Tibial nerve (tissue), 4 donors: ENCODE measurements at regions not wholly inside any gene's neighbourhood (a gene's known extent, or its start where the extent isn't known, plus 50 kb on each side); places are given as distances from the start of the nearest gene placed in this dataset.

Source experiments
- CTCF ChIP-seq, 5 experiments: fragments of 200-600 bp in 3 of 5; fragments of 450-650 bp in 2 of 5; sonication (generic) in 3 of 5; IDR thresholded peaks; one replicate each; pipeline ENCODE4 v1.5.1; 2016 to 2019; ENCODE audit warnings: antibody characterized with exemption in 5 of 5, mild to moderate bottlenecking in 3 of 5, moderate library complexity in 2 of 5
- EP300 ChIP-seq, 2 donors: sonication (generic); formaldehyde crosslinking; IDR thresholded peaks; one replicate each; pipeline ENCODE4 v1.6.1; 2017; ENCODE audit warnings: antibody characterized with exemption in 2 of 2, mild to moderate bottlenecking in 1 of 2
- POLR2A ChIP-seq, 2 donors: fragments of 450-650 bp; IDR thresholded peaks; one replicate each; pipeline ENCODE4 v1.6.1; 2017; ENCODE audit warnings: antibody characterized with exemption in 2 of 2, mild to moderate bottlenecking in 2 of 2, moderate library complexity in 2 of 2

GRCh38 chr5:62737766-62738165 lies 159.1 kb downstream of the LRRC70 start:
- TF ChIP-seq CTCF (IDR thresholded peaks at IDR 0.05) (no peak), POLR2A (IDR thresholded peaks at IDR 0.05) (no peak), EP300 (IDR thresholded peaks at IDR 0.05) (no peak)
